Upper lobe of left lung (tissue), 6 donors: ENCODE measurements at regions not wholly inside any gene's neighbourhood (a gene's known extent, or its start where the extent isn't known, plus 50 kb on each side); places are given as distances from the start of the nearest gene placed in this dataset.

Source experiments
- ATAC-seq, 2 donors: fragments of 200-7000 bp; cut with Tn5 transposase; one replicate each; pipeline ENCODE4 v1.9.1; 2022; ENCODE audit warnings: mild to moderate bottlenecking in 2 of 2, moderate library complexity in 2 of 2; ENCODE audit not compliant: low FRiP score in 2 of 2
- DNase-seq, 2 donors: peaks; one replicate each; pipeline ENCODE4 v3.0.0-alpha.2; 2019 to 2020
- H3K27ac ChIP-seq, 4 donors: fragments of 200-600 bp; sonication (generic); one replicate each; pipeline ENCODE4 v1.5.1; 2016 to 2019
- H3K27me3 ChIP-seq, 4 donors: fragments of 200-600 bp; sonication (generic); one replicate each; pipeline ENCODE4 v1.5.1; 2017 to 2019
- H3K36me3 ChIP-seq, 4 donors: fragments of 200-600 bp; sonication (generic); one replicate each; pipeline ENCODE4 v1.5.1; 2016 to 2019
- H3K4me1 ChIP-seq, 4 donors: fragments of 200-600 bp; sonication (generic); one replicate each; pipeline ENCODE4 v1.5.1; 2018 to 2019
- H3K4me3 ChIP-seq, 4 donors: fragments of 200-600 bp; sonication (generic); one replicate each; pipeline ENCODE4 v1.5.1; 2017 to 2019; ENCODE audit warnings: mild to moderate bottlenecking in 2 of 4, moderate library complexity in 1 of 4
- H3K9me3 ChIP-seq, 4 donors: fragments of 200-600 bp; sonication (generic); one replicate each; pipeline ENCODE4 v1.5.1; 2018 to 2019
- CTCF ChIP-seq, 6 experiments: fragments of 450-650 bp in 4 of 6; fragments of 200-600 bp in 2 of 6; sonication (generic) in 2 of 6; IDR thresholded peaks; one replicate each; pipeline ENCODE4 v1.5.1; 2016 to 2019; ENCODE audit warnings: antibody characterized with exemption in 6 of 6
- EP300 ChIP-seq, 4 donors: sonication (generic); formaldehyde crosslinking; IDR thresholded peaks; one replicate each; pipeline ENCODE4 v1.5.1; 2017; ENCODE audit warnings: antibody characterized with exemption in 4 of 4, control low read depth in 2 of 4
- POLR2A ChIP-seq, 4 donors: fragments of 450-650 bp; IDR thresholded peaks; one replicate each; pipeline ENCODE4 v1.5.1; 2016 to 2017; ENCODE audit warnings: antibody characterized with exemption in 4 of 4, mild to moderate bottlenecking in 2 of 4
- POLR2AphosphoS5 ChIP-seq, 2 donors: sonication (generic); formaldehyde crosslinking; IDR thresholded peaks; one replicate each; pipeline ENCODE4 v1.5.1; 2017; ENCODE audit warnings: antibody characterized with exemption in 2 of 2
- WGBS, 2 donors: methylation state at CpG; one replicate each; pipeline ENCODE4 v1.1.5; 2017 to 2018; 5-methylcytosine and 5-hydroxymethylcytosine counted together
- donor health status: DM: no; HTN: no; CAD: no; lungs with moderate emphysema.
- donor health status: DM: no; HTN: yes; CAD: no; lungs with severe emphysema.

- ATAC-seq = peak in 1 of 2 donors; percentile 29
- Histone ChIP-seq H3K27me3 (no peaks in the 10 kb centered on the region), H3K27ac (no peak overlapping the region), H3K9me3 (no peaks in the 10 kb centered on the region), H3K4me3 (no peak overlapping the region), H3K4me1 (peaks cover 14 to 20% (median 17%) of the 10 kb centered on the region in 4 donors), H3K36me3 (no peaks in the 10 kb centered on the region)
- no peak for DNase-seq
- TF ChIP-seq POLR2A (IDR thresholded peaks at IDR 0.05) = no peak
- no peak for TF ChIP-seq EP300 (IDR thresholded peaks at IDR 0.05)
- TF ChIP-seq CTCF (IDR thresholded peaks at IDR 0.05) = no peak
- no peak for TF ChIP-seq POLR2AphosphoS5 (IDR thresholded peaks at IDR 0.05)
- WGBS, 2 donors = 48 to 56% methylated on average over 5 to 8 of the region's 8 CpGs
These were observed 122.4 kb upstream of the SLC1A4 start for GRCh38 chr2:64866797-64867196.

GRCh38 chr2:64867253-64867996 lies 121.8 kb upstream of the SLC1A4 start:
- WGBS, 2 donors = 82 to 92% methylated on average over 8 to 9 of the region's 9 CpGs
- TF ChIP-seq EP300 (IDR thresholded peaks at IDR 0.05) (no peak), CTCF (IDR thresholded peaks at IDR 0.05) (no peak), POLR2AphosphoS5 (IDR thresholded peaks at IDR 0.05) (no peak), POLR2A (IDR thresholded peaks at IDR 0.05) (no peak)
- DNase-seq = peak in 1 of 2 donors; percentile 41

GRCh38 chr2:64869126-64869525 lies 120.1 kb upstream of the SLC1A4 start:
- H3K4me1 ChIP-seq = peaks cover 20 to 24% (median 22%) of the 10 kb centered on the region in 4 donors
- H3K36me3 ChIP-seq = no peaks in the 10 kb centered on the region
- ATAC-seq = no peak
- 87 to 88% methylated on average over 10 of the region's 10 CpGs for WGBS, 2 donors
- H3K9me3 ChIP-seq = no peaks in the 10 kb centered on the region
- DNase-seq = peak in 1 of 2 donors; percentile 42
- H3K4me3 ChIP-seq = no peak overlapping the region
- TF ChIP-seq CTCF (IDR thresholded peaks at IDR 0.05) (no peak), POLR2A (IDR thresholded peaks at IDR 0.05) (no peak), EP300 (IDR thresholded peaks at IDR 0.05) (no peak), POLR2AphosphoS5 (IDR thresholded peaks at IDR 0.05) (no peak)
- H3K27ac ChIP-seq = no peak overlapping the region
- no peaks in the 10 kb centered on the region for H3K27me3 ChIP-seq

More at GRCh38 chr2:64867253-64867996, 121.8 kb upstream of the SLC1A4 start:
- Histone ChIP-seq H3K9me3 (no peaks in the 10 kb centered on the region), H3K27ac (no peak overlapping the region), H3K4me3 (no peak overlapping the region), H3K27me3 (no peaks in the 10 kb centered on the region), H3K36me3 (no peaks in the 10 kb centered on the region), H3K4me1 (peaks cover 14 to 20% (median 17%) of the 10 kb centered on the region in 4 donors)
- no peak for ATAC-seq

DNA sequence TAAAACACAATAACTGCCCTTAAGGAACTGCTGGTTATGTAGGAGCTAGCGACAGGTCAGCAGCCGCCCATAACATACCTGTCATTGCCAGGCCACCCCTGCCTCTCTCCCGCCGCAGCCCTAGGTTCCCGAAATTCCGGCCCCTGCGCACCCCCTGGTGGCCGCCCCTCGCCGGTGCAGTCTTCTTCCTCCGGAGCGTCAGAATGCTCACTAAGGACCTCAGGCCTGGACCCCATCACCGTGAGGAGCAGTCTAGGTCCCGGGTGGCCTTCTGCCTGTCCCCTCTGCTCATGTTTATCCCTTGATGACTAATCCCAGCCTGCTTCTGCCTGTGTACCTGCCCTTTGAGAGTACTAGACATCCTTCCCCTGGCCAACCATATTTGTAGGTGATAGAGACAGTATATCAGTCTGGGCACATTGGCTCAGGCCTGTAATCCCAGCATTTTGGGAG lies 115.7 kb upstream of the SLC1A4 start:
- DNase-seq (peak; percentile 83 to 98), ATAC-seq (peak; percentile 91 to 92)
- TF ChIP-seq POLR2AphosphoS5 (IDR thresholded peaks at IDR 0.05) (no peak), CTCF (IDR thresholded peaks at IDR 0.05) (peak; percentile 93 to 96 (median 94))
- H3K27ac ChIP-seq = no peak overlapping the region
- H3K4me1 ChIP-seq = peaks cover 3 to 15% (median 11%) of the 10 kb centered on the region in 4 donors
- WGBS, 2 donors = 0 to 2% methylated on average over 9 to 14 of the region's 14 CpGs
- H3K36me3 ChIP-seq = no peaks in the 10 kb centered on the region
- H3K9me3 ChIP-seq = no peaks in the 10 kb centered on the region
- peak overlapping the region in 2 of 4 donors; percentile 16 to 19 for H3K4me3 ChIP-seq
- no peaks in the 10 kb centered on the region for H3K27me3 ChIP-seq

DNA sequence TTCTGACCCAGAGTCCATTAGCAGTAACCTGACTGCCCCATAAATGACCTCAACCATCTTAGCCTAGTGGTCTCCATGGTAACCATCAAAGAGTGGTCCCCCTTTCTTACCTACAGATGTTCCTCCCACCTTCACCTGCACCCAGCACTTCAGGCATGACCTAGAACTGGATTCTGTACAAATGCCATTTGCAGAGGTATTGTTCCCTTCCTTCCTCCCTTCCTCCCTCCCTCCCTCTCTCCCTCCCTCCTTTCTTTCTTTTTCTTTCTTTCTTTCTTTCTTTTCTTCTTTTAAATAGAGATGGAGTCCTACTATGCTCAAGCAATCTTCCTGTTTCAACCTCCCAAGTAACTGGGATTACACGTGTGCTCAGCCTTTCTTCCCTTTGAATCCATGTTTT lies 114.6 kb upstream of the SLC1A4 start:
- no peaks in the 10 kb centered on the region for H3K27me3 ChIP-seq
- no peaks in the 10 kb centered on the region for H3K36me3 ChIP-seq
- no peaks in the 10 kb centered on the region for H3K9me3 ChIP-seq
- DNase-seq = no peak
- peaks cover 3 to 15% (median 11%) of the 10 kb centered on the region in 4 donors for H3K4me1 ChIP-seq
- no peak overlapping the region for H3K27ac ChIP-seq
- no peak overlapping the region for H3K4me3 ChIP-seq
- TF ChIP-seq POLR2A (IDR thresholded peaks at IDR 0.05) = no peak
- no peak for TF ChIP-seq POLR2AphosphoS5 (IDR thresholded peaks at IDR 0.05)
- TF ChIP-seq EP300 (IDR thresholded peaks at IDR 0.05) = no peak
- TF ChIP-seq CTCF (IDR thresholded peaks at IDR 0.05) = no peak
- WGBS, 2 donors = 90 to 91% methylated on average over 1 of the region's 1 CpG
- ATAC-seq = no peak
